ENCODE measurements at regions not wholly inside any gene's neighbourhood (a gene's known extent, or its start where the extent isn't known, plus 50 kb on each side); places are given as distances from the start of the nearest gene placed in this dataset.

- DNase-seq (no peak), ATAC-seq (no peak)
- no peaks in the 10 kb centered on the region for H3K36me3 Mint-ChIP-seq (ENCODE audit: low read depth)
- no peaks in the 10 kb centered on the region for H3K9me3 Mint-ChIP-seq
- no peaks in the 10 kb centered on the region for H3K4me1 Mint-ChIP-seq
- peaks cover 6% of the 10 kb centered on the region for H3K27me3 Mint-ChIP-seq
- H3K4me3 Mint-ChIP-seq = no peak overlapping the region
- H3K27ac Mint-ChIP-seq = no peak overlapping the region
These were observed 159.8 kb downstream of the TFAP2C start for GRCh38 chr20:56788671-56789610.

DNA sequence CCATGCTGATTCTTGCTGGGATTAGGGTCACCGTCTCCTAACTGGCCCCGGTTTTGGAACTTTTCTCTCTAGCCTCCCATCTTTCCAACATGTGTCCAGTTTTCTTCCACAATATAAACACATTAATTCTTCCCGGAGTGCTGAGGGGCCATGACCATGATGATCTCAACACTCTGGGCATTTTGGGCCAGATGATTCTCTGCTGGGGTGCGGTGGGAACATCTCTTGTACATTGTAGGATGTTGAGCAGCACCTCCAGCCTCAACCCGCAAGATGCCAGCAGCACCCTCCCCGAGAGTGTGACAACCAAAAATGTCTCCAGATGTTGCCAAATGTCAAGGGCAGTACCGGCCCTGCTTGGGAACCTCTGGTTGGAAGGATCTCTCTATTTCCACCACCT is 164.8 kb downstream of the TFAP2C start:
- H3K27me3 Mint-ChIP-seq = peaks cover 7% of the 10 kb centered on the region
- no peak for ATAC-seq
- H3K4me1 Mint-ChIP-seq = no peaks in the 10 kb centered on the region
- H3K36me3 Mint-ChIP-seq (ENCODE audit: low read depth) = no peaks in the 10 kb centered on the region
- DNase-seq = no peak
- H3K9me3 Mint-ChIP-seq = peaks cover 8% of the 10 kb centered on the region
- no peak overlapping the region for H3K27ac Mint-ChIP-seq
- no peak overlapping the region for H3K4me3 Mint-ChIP-seq

DNA sequence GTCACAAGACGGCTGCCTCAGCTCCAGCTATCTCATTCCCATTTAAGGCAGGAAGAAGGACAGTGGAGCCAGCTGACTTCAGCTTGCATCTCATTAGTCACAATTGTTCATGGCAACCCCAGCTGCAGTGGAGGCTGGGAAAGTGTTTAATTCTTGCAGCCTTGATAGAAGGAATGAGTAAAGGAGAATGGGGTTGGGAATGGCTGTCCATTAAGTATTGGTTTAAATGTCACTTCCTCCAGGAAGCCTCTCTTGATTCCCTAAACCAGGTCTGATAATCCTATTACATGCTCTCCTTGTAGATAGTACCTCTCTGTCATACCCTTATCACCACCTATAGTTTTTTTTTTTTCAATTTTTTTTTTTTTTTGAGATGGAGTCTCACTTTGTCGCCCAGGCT is 166.4 kb downstream of the TFAP2C start:
- Mint-ChIP-seq H3K27ac (no peak overlapping the region), H3K27me3 (peaks cover 7% of the 10 kb centered on the region), H3K4me3 (no peak overlapping the region), H3K4me1 (no peaks in the 10 kb centered on the region), H3K9me3 (peaks cover 11% of the 10 kb centered on the region), H3K36me3 (ENCODE audit: low read depth) (no peaks in the 10 kb centered on the region)
- no peak for ATAC-seq
- no peak for DNase-seq

GRCh38 chr20:56796345-56796744 is 167.2 kb downstream of the TFAP2C start:
- Mint-ChIP-seq H3K4me1 (no peaks in the 10 kb centered on the region), H3K27me3 (peaks cover 7% of the 10 kb centered on the region), H3K36me3 (ENCODE audit: low read depth) (no peaks in the 10 kb centered on the region), H3K9me3 (peaks cover 11% of the 10 kb centered on the region), H3K4me3 (no peak overlapping the region), H3K27ac (no peak overlapping the region)
- ATAC-seq (no peak), DNase-seq (no peak)

GRCh38 chr20:56797023-56797422 is 167.9 kb downstream of the TFAP2C start:
- H3K36me3 Mint-ChIP-seq (ENCODE audit: low read depth) = no peaks in the 10 kb centered on the region
- H3K27me3 Mint-ChIP-seq = peaks cover 7% of the 10 kb centered on the region
- peaks cover 11% of the 10 kb centered on the region for H3K9me3 Mint-ChIP-seq
- no peak overlapping the region for H3K27ac Mint-ChIP-seq
- ATAC-seq = no peak
- no peak overlapping the region for H3K4me3 Mint-ChIP-seq
- DNase-seq = no peak
- H3K4me1 Mint-ChIP-seq = no peaks in the 10 kb centered on the region

DNA sequence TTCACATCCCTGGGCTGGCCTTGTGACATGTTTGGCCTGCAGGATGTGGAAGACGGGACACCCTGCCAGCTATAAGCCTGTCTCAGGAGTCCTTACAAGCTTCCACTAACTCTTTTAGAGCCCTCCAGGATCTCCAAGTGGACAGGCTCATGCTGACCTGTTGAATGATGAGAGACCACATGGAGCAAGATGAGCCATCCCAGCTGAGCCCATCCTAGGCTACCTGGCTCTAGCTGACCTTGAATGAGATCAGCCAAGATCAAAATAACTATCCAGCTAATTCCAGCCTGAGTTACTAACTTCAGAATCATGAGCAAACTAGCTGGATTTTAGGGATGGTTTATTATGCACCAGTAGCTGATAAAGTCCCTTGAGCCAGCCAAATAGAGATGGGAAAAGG is 169.5 kb downstream of the TFAP2C start:
- H3K36me3 Mint-ChIP-seq (ENCODE audit: low read depth) = no peaks in the 10 kb centered on the region
- peaks cover 4% of the 10 kb centered on the region for H3K27me3 Mint-ChIP-seq
- no peaks in the 10 kb centered on the region for H3K4me1 Mint-ChIP-seq
- ATAC-seq (no peak), DNase-seq (no peak)
- no peak overlapping the region for H3K27ac Mint-ChIP-seq
- no peak overlapping the region for H3K4me3 Mint-ChIP-seq
- H3K9me3 Mint-ChIP-seq = peaks cover 11% of the 10 kb centered on the region

DNA sequence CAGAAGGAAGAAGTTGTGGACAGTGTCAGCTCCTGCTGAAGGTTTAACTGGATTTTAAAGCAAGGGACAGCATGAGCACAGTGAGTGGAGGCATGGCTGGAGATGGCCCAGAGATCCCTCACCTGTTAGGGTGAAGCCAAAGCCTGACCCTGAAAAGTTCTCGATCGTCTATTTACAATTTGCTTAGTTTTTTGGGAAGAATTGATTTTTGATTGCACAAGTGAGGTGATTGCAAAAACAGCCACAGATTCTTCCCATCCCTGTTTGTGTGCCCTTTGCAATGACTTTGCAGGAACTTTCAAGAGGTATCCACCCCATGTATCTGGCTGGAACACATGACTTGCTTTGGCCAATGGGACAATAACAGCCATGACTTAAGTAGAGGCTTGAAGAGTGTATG is 170.1 kb downstream of the TFAP2C start:
- peaks cover 11% of the 10 kb centered on the region for H3K9me3 Mint-ChIP-seq
- H3K27me3 Mint-ChIP-seq = peaks cover 4% of the 10 kb centered on the region
- ATAC-seq = no peak

GRCh38 chr20:56800088-56800487 is 171.0 kb downstream of the TFAP2C start:
- no peak overlapping the region for H3K4me3 Mint-ChIP-seq
- no peak for ATAC-seq
- peaks cover 4% of the 10 kb centered on the region for H3K27me3 Mint-ChIP-seq
- no peaks in the 10 kb centered on the region for H3K36me3 Mint-ChIP-seq (ENCODE audit: low read depth)
- no peaks in the 10 kb centered on the region for H3K4me1 Mint-ChIP-seq
- peaks cover 11% of the 10 kb centered on the region for H3K9me3 Mint-ChIP-seq
- H3K27ac Mint-ChIP-seq = no peak overlapping the region
- DNase-seq = no peak

More for the DNA sequence above, 170.1 kb downstream of the TFAP2C start:
- no peak overlapping the region for H3K27ac Mint-ChIP-seq
- no peak overlapping the region for H3K4me3 Mint-ChIP-seq
- no peak for DNase-seq
- no peaks in the 10 kb centered on the region for H3K36me3 Mint-ChIP-seq (ENCODE audit: low read depth)
- no peaks in the 10 kb centered on the region for H3K4me1 Mint-ChIP-seq

DNA sequence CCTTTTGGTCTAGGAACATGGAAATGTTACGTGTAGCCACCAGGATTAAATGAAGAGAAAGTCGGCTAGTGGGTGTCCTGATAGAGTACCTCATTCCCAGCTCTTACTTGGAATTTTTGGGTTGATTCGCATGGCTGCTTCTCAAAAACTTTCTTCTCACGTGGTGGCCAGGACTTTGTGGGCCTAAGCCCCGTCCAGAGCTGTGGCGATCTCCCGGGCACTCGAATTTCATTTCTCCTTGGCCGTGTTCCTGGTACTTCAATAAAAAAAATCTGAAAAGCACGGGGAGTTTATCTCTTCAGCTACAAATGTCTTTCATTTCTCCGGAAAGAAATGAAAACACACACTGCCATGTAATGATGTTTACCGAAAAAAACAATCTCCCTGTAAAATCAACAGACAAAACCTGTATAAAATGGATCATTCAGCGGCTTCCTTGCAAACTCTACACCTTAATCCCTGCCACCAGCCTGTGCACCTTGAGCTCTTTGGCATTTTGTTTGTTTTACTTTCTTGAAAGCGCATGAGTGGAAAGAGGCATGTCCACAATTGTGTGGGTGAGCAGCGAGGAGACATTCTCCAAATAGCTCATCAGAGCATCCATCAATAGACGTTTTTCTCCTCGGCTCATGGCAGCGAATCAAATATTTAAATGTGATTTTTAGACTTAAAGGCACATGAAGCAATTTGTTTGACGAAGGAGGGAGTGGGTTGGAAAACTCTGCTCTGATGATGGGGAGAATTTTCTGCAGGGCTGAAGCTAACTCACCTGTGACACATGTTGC is 173.1 kb downstream of the TFAP2C start:
- Mint-ChIP-seq H3K4me3 (no peak overlapping the region), H3K27me3 (peaks cover 8% of the 10 kb centered on the region), H3K36me3 (ENCODE audit: low read depth) (no peaks in the 10 kb centered on the region), H3K4me1 (no peaks in the 10 kb centered on the region), H3K27ac (no peak overlapping the region), H3K9me3 (peaks cover 11% of the 10 kb centered on the region)
- no peak for ATAC-seq
- no peak for DNase-seq

- ATAC-seq (no peak), DNase-seq (no peak)
- Mint-ChIP-seq H3K27me3 (peaks cover 11% of the 10 kb centered on the region), H3K4me1 (no peaks in the 10 kb centered on the region), H3K4me3 (no peak overlapping the region), H3K27ac (no peak overlapping the region), H3K9me3 (peaks cover 11% of the 10 kb centered on the region), H3K36me3 (ENCODE audit: low read depth) (no peaks in the 10 kb centered on the region)
These were observed 173.7 kb downstream of the TFAP2C start for GRCh38 chr20:56802805-56803204.

DNA sequence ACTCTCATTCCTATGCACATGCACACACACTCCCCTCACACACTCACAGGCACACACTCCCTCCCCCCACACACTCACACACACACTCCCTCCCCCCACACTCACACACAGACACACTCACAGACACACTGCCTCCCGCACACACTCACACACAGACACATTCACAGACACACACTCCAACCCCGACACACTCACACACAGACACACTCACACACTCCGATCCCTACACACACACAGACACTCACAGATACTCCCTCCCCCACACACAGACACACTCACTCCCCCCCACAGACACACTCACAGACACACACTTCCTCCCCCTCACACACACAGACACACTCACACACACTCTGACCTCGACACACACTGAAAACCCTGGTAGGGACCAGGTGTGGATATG is 176.2 kb downstream of the TFAP2C start:
- no peak overlapping the region for H3K27ac Mint-ChIP-seq
- no peaks in the 10 kb centered on the region for H3K9me3 Mint-ChIP-seq
- no peaks in the 10 kb centered on the region for H3K4me1 Mint-ChIP-seq
- H3K27me3 Mint-ChIP-seq = peaks cover 17% of the 10 kb centered on the region
- DNase-seq (no peak), ATAC-seq (no peak)
- H3K36me3 Mint-ChIP-seq (ENCODE audit: low read depth) = no peaks in the 10 kb centered on the region
- no peak overlapping the region for H3K4me3 Mint-ChIP-seq

- ATAC-seq = peak; percentile 33
- H3K36me3 Mint-ChIP-seq (ENCODE audit: low read depth) = no peaks in the 10 kb centered on the region
- H3K4me1 Mint-ChIP-seq = no peaks in the 10 kb centered on the region
- H3K4me3 Mint-ChIP-seq = no peak overlapping the region
- peaks cover 19% of the 10 kb centered on the region for H3K27me3 Mint-ChIP-seq
- no peaks in the 10 kb centered on the region for H3K9me3 Mint-ChIP-seq
- no peak for DNase-seq
- H3K27ac Mint-ChIP-seq = no peak overlapping the region
These were observed 176.9 kb downstream of the TFAP2C start for GRCh38 chr20:56805966-56806365.

DNA sequence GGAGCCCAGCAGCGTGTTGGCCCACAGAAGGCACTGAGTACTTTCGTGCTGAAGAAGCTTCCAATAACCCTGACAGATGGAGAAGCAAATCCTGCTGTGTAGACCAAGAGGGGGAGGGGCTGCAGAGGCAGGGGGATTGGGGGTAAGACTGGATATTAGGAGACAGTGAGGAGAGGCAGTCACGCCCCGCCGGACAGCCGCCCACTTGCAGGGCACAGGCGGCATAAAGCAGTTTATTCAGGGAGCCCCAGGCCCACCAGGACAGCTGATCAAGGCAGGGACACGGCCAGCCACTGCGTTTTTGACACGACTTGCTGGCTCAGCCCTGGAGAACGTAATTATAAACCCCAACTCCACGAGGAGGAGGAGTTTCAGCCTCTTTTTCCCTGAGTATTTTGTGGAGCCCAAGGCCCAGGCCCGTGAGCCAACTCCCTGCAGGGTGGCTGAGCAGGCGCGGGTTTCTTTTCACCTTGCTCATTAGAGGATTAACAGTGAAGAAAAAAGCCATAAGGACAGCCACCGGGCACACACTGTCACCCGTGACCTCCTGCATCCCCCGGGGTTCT is 177.9 kb downstream of the TFAP2C start:
- no peak overlapping the region for H3K27ac Mint-ChIP-seq
- no peak overlapping the region for H3K4me3 Mint-ChIP-seq
- ATAC-seq (no peak), DNase-seq (no peak)
- H3K36me3 Mint-ChIP-seq (ENCODE audit: low read depth) = no peaks in the 10 kb centered on the region
- peaks cover 24% of the 10 kb centered on the region for H3K27me3 Mint-ChIP-seq
- H3K4me1 Mint-ChIP-seq = no peaks in the 10 kb centered on the region
- H3K9me3 Mint-ChIP-seq = no peaks in the 10 kb centered on the region

DNA sequence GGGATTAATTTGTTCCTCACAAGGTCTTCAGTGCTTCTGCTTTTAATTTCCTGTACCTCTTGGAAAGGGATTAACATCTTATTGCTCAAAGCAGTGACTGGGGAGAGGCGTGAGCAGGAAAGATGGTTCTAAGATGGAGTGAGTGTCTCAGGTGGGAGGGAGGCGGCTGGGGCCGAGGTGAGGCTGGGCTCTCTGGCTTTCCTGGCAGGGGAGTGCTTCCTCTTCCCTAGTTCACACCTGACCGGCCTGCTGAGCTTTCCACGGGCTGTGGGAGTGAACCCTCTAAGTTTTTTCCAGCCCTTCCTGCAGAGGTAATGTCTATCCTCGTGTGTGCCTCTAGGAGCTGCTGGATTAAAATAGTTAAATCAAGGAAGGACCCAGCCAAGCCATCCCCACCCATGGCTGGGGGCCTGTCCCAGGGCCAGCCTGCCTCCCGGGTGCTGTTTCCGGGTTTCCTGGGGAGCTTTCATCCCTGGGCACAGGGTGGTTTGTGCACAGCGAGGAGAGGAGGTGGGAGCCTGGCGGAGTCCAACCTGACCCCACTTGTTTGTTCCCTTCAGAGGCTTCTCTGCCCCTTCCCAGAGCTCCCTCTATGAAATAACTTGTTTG is 179.1 kb downstream of the TFAP2C start:
- H3K27ac Mint-ChIP-seq = no peak overlapping the region
- H3K4me3 Mint-ChIP-seq = no peak overlapping the region
- no peaks in the 10 kb centered on the region for H3K36me3 Mint-ChIP-seq (ENCODE audit: low read depth)
- H3K4me1 Mint-ChIP-seq = no peaks in the 10 kb centered on the region
- H3K27me3 Mint-ChIP-seq = peaks cover 24% of the 10 kb centered on the region
- no peak for ATAC-seq
- DNase-seq = no peak
- no peaks in the 10 kb centered on the region for H3K9me3 Mint-ChIP-seq

Measured in activated naive CD8-positive, alpha-beta T cell treated with anti-CD3 and anti-CD28 coated beads, Interleukin-2, amount 50 U/mL, for 24 hours (primary cell).